Renal cortical epithelial cell (primary cell): ENCODE measurements at regions not wholly inside any gene's neighbourhood (a gene's known extent, or its start where the extent isn't known, plus 50 kb on each side); places are given as distances from the start of the nearest gene placed in this dataset.

Experiments
- DNase-seq: peaks from one replicate; pipeline ENCODE4 v3.0.0-alpha.2; 2011; ENCODE audit warnings: low read depth

- DNase-seq, result no peak
Measured at GRCh38 chr5:143464723-143465490, 61.4 kb upstream of the NR3C1 start.

- DNase-seq, result no peak
Measured at GRCh38 chr5:143462431-143462830, 58.9 kb upstream of the NR3C1 start.

GRCh38 chr5:143459433-143459832 lies 55.9 kb upstream of the NR3C1 start:
- DNase-seq, result no peak

- peak; percentile 69 for DNase-seq
Measured at GRCh38 chr5:143456952-143457547, 53.6 kb upstream of the NR3C1 start.

GRCh38 chr5:143454936-143455516 lies 51.5 kb upstream of the NR3C1 start:
- no peak for DNase-seq

- DNase-seq, result no peak
Measured at GRCh38 chr5:143453720-143454119, 50.2 kb upstream of the NR3C1 start.
